Prostate gland (tissue), 2 donors: ENCODE measurements at regions not wholly inside any gene's neighbourhood (a gene's known extent, or its start where the extent isn't known, plus 50 kb on each side); places are given as distances from the start of the nearest gene placed in this dataset.

ENCODE experiments used
- DNase-seq: peaks from one replicate; pipeline ENCODE4 v3.0.0-alpha.2; 2019; ENCODE audit warnings: low spot score
- H3K27ac ChIP-seq, 2 donors: fragments of 200-600 bp; sonication (generic); 2 replicates each; pipeline ENCODE4 v1.5.1; 2017 to 2019
- H3K27me3 ChIP-seq: fragments of 200-600 bp; sonication (generic); replicated peaks from 2 replicates; pipeline ENCODE4 v1.5.1; 2019; ENCODE audit not compliant: insufficient read depth
- H3K36me3 ChIP-seq, 2 donors: fragments of 200-600 bp; sonication (generic); 1 replicate in 1 of 2; 2 replicates in 1 of 2; pipeline versions ENCODE4 v1.5.1 to v1.8.1; 2017 to 2019
- H3K4me1 ChIP-seq: fragments of 200-600 bp; sonication (generic); replicated peaks from 2 replicates; pipeline ENCODE4 v1.5.1; 2019
- H3K4me3 ChIP-seq, 2 donors: fragments of 200-600 bp; sonication (generic); 2 replicates each; pipeline ENCODE4 v1.5.1; 2017 to 2019
- H3K9me3 ChIP-seq: fragments of 200-600 bp; sonication (generic); 2 replicates; pipeline ENCODE4 v1.5.1; 2017
- CTCF ChIP-seq, 4 experiments: fragments of 200-600 bp in 2 of 4; fragments of 450-650 bp in 2 of 4; sonication (generic) in 2 of 4; IDR thresholded peaks; 1 replicate in 3 of 4; 2 replicates in 1 of 4; pipeline ENCODE4 v1.5.1; 2016 to 2019; ENCODE audit warnings: antibody characterized with exemption in 4 of 4, mild to moderate bottlenecking in 2 of 4, moderate library complexity in 2 of 4
- POLR2A ChIP-seq: fragments of 450-650 bp; IDR thresholded peaks from one replicate; pipeline ENCODE4 v1.6.1; 2016; ENCODE audit warnings: antibody characterized with exemption, mild to moderate bottlenecking
- POLR2AphosphoS5 ChIP-seq: sonication (generic); formaldehyde crosslinking; IDR thresholded peaks from one replicate; pipeline ENCODE4 v1.6.1; 2017; ENCODE audit warnings: antibody characterized with exemption
- WGBS: methylation state at CpG from one replicate; pipeline ENCODE4 v1.1.5; 2018; 5-methylcytosine and 5-hydroxymethylcytosine counted together
- intact Hi-C: fragments of 100-400 bp; cut with DNase I; formaldehyde crosslinking; loops from one replicate; pipeline ENCODE4 v1.14.2; 2022

DNA sequence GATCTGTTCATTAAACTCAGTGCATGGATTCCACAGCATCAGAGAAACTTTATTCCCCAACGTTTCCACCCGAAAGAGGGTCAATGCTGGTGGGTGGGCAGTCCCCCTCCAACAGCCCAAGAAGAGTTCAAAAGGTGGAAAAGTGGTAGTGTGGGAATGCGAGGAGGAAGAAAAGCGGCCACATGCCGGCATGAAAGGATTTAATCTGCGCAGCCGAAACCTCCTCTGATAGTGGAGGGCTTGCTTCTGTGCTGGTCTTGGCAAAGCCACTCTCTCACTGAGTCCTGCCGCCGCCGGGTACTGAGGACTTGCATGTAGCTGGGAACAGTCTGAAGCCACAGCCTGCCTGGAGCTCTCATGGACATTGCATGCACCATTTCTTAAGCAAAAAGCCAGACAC, 136.2 kb upstream of the ZNF536 start:
- TF ChIP-seq POLR2AphosphoS5, result no peak
- no peak for TF ChIP-seq CTCF (IDR thresholded peaks at IDR 0.05)
- TF ChIP-seq POLR2A, result no peak
- Histone ChIP-seq H3K9me3 (no peaks in the 10 kb centered on the region), H3K27me3 (no peaks in the 10 kb centered on the region), H3K4me3 (no peak overlapping the region), H3K27ac (no peak overlapping the region), H3K36me3 (no peaks in the 10 kb centered on the region), H3K4me1 (no peaks in the 10 kb centered on the region)
- intact Hi-C loops, result no loop called here
- 22% methylated on average over 10 of the region's 10 CpGs for WGBS
- DNase-seq, result no peak

GRCh38 chr19:30236587-30236986, 135.6 kb upstream of the ZNF536 start:
- H3K27me3 ChIP-seq, result no peaks in the 10 kb centered on the region
- no peak for DNase-seq
- H3K9me3 ChIP-seq, result no peaks in the 10 kb centered on the region
- intact Hi-C loops, result no loop called here
- TF ChIP-seq CTCF (IDR thresholded peaks at IDR 0.05) (no peak), POLR2AphosphoS5 (no peak), POLR2A (no peak)
- H3K4me3 ChIP-seq, result no peak overlapping the region
- WGBS, result 73% methylated on average over 4 of the region's 4 CpGs
- no peaks in the 10 kb centered on the region for H3K36me3 ChIP-seq
- H3K27ac ChIP-seq, result no peak overlapping the region
- H3K4me1 ChIP-seq, result no peaks in the 10 kb centered on the region

DNA sequence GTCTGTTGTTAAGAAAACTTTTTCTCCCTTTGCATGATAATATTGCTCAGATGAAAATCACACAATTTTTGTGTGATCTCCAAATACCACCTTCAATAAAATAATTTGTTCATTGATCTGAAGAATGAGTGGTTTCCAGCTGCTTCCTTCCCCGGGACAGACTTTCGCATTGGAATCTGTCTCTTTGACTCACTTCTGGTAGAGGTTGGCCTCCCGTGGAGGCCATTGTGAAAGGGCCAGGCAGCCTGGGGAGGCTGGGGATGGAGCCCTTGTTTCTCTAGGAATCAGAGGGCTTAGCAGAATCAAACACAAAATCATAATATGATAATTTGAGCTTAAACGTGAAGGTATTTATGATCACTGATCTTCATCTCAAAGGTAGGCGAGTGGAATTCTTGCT, 135.0 kb upstream of the ZNF536 start:
- no peak overlapping the region for H3K27ac ChIP-seq
- 82% methylated on average over 5 of the region's 5 CpGs for WGBS
- no peak for TF ChIP-seq POLR2A
- no peak for TF ChIP-seq CTCF (IDR thresholded peaks at IDR 0.05)
- no peak for TF ChIP-seq POLR2AphosphoS5
- no peaks in the 10 kb centered on the region for H3K4me1 ChIP-seq
- H3K27me3 ChIP-seq, result no peaks in the 10 kb centered on the region
- no peaks in the 10 kb centered on the region for H3K36me3 ChIP-seq
- no peaks in the 10 kb centered on the region for H3K9me3 ChIP-seq
- intact Hi-C loops, result no loop called here
- no peak overlapping the region for H3K4me3 ChIP-seq
- no peak for DNase-seq

GRCh38 chr19:30240904-30241695, 131.1 kb upstream of the ZNF536 start:
- Histone ChIP-seq H3K4me1 (no peaks in the 10 kb centered on the region), H3K27ac (no peak overlapping the region), H3K9me3 (no peaks in the 10 kb centered on the region), H3K4me3 (no peak overlapping the region), H3K27me3 (no peaks in the 10 kb centered on the region), H3K36me3 (no peaks in the 10 kb centered on the region)
- DNase-seq, result no peak
- TF ChIP-seq CTCF (IDR thresholded peaks at IDR 0.05) (no peak), POLR2A (no peak), POLR2AphosphoS5 (no peak)
- 85% methylated on average over 9 of the region's 9 CpGs for WGBS
- intact Hi-C loops, result no loop called here

GRCh38 chr19:30244533-30244932, 127.7 kb upstream of the ZNF536 start:
- no peak for DNase-seq
- 57% methylated on average over 4 of the region's 4 CpGs for WGBS

More at GRCh38 chr19:30244533-30244932, 127.7 kb upstream of the ZNF536 start:
- no peak overlapping the region for H3K27ac ChIP-seq
- H3K9me3 ChIP-seq, result no peaks in the 10 kb centered on the region
- no peaks in the 10 kb centered on the region for H3K36me3 ChIP-seq
- no peak for TF ChIP-seq POLR2AphosphoS5
- TF ChIP-seq POLR2A, result no peak
- TF ChIP-seq CTCF (IDR thresholded peaks at IDR 0.05), result no peak
- no peaks in the 10 kb centered on the region for H3K27me3 ChIP-seq
- no peak overlapping the region for H3K4me3 ChIP-seq
- intact Hi-C loops, result no loop called here
- H3K4me1 ChIP-seq, result no peaks in the 10 kb centered on the region
